ENCODE measurements at regions not wholly inside any gene's neighbourhood (a gene's known extent, or its start where the extent isn't known, plus 50 kb on each side); places are given as distances from the start of the nearest gene placed in this dataset.

- no peak overlapping the region for H3K27ac Mint-ChIP-seq
- no peaks in the 10 kb centered on the region for H3K4me1 Mint-ChIP-seq (ENCODE audit: low read depth)
- H3K9me3 Mint-ChIP-seq = peaks cover 7% of the 10 kb centered on the region
- intact Hi-C loops (cut with micrococcal nuclease) = no loop called here
- no peak overlapping the region for H3K4me3 Mint-ChIP-seq
- H3K36me3 Mint-ChIP-seq (ENCODE audit: low read depth) = no peaks in the 10 kb centered on the region
- no peak for DNase-seq (ENCODE audit: low spot score)
- no peaks in the 10 kb centered on the region for H3K27me3 Mint-ChIP-seq (ENCODE audit: insufficient read depth)
Measured at GRCh38 chr6:19492636-19493405, 344.3 kb upstream of the ID4 start.

- DNase-seq (ENCODE audit: low spot score) = no peak
- peaks cover 25% of the 10 kb centered on the region for H3K9me3 Mint-ChIP-seq
- intact Hi-C loops (cut with micrococcal nuclease) = no loop called here
Measured at GRCh38 chr6:19501737-19502245, 335.4 kb upstream of the ID4 start.

DNA sequence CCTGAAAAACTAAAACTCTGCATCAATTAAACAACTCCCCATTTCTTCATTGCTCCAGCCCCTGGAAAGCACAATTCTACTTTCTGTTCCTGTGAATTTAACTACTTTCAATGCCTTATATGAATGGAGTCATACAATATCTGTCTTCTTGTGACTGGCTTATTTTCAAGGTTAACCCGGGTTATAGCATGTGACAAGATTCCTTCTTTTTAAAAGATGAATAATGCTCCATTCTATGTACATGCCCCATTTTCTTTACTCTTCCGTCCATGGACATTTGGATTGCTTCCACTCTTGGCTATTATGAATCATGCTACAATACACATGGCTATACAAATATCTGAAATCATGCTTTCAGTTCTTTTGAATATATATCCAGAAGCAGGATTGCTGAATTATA is 334.9 kb upstream of the ID4 start:
- Mint-ChIP-seq H3K4me3 (no peak overlapping the region), H3K36me3 (ENCODE audit: low read depth) (no peaks in the 10 kb centered on the region), H3K9me3 (peaks cover 25% of the 10 kb centered on the region)

More at GRCh38 chr6:19501737-19502245, 335.4 kb upstream of the ID4 start:
- H3K27me3 Mint-ChIP-seq (ENCODE audit: insufficient read depth) = no peaks in the 10 kb centered on the region
- no peak overlapping the region for H3K4me3 Mint-ChIP-seq
- no peaks in the 10 kb centered on the region for H3K36me3 Mint-ChIP-seq (ENCODE audit: low read depth)
- no peaks in the 10 kb centered on the region for H3K4me1 Mint-ChIP-seq (ENCODE audit: low read depth)
- no peak overlapping the region for H3K27ac Mint-ChIP-seq

DNA sequence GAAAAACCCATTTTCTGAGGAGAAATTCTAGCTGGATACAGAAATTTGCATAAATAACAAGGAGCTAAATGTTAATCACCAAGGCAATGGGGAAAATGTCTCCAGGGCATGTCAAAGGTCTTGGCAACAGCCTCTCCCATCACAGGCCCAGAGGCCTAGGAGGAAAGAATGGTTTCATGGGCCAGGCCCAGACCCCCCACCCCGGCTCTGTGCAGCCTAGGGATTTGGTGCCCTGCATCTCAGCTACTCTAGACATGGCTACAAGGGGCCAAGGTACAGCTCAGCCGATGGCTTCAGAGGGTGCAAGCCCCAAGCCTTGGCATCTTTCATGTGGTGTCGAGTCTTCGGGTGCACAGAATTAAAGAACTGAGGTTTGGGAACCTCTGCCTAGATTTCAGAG is 321.2 kb upstream of the ID4 start:
- no peaks in the 10 kb centered on the region for H3K27me3 Mint-ChIP-seq (ENCODE audit: insufficient read depth)
- no peak for DNase-seq (ENCODE audit: low spot score)
- H3K4me3 Mint-ChIP-seq = no peak overlapping the region
- peaks cover 27% of the 10 kb centered on the region for H3K9me3 Mint-ChIP-seq
- no peaks in the 10 kb centered on the region for H3K4me1 Mint-ChIP-seq (ENCODE audit: low read depth)
- no peak overlapping the region for H3K27ac Mint-ChIP-seq
- intact Hi-C loops (cut with micrococcal nuclease) = no loop called here
- no peaks in the 10 kb centered on the region for H3K36me3 Mint-ChIP-seq (ENCODE audit: low read depth)

More for the DNA sequence above, 334.9 kb upstream of the ID4 start:
- no peak for DNase-seq (ENCODE audit: low spot score)
- Mint-ChIP-seq H3K4me1 (ENCODE audit: low read depth) (no peaks in the 10 kb centered on the region), H3K27me3 (ENCODE audit: insufficient read depth) (no peaks in the 10 kb centered on the region), H3K27ac (no peak overlapping the region)
- intact Hi-C loops (cut with micrococcal nuclease) = no loop called here

DNA sequence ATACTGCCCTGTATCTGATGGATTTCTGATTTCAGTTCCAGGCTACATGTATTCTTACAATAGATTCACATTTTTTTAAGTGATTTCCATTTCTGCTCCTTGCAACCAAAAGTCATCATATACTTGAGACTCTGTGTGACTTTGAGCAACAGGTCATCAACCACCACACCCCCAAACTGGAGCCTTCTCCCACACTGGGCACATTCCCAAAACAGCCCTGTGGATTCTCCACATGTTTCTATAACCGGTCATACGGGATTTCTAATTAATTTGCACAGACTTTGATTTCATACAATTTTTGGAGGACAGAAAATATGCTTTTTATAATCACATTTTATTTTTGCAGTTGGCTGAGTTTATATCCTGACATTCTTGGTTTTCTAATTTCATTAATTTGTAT is 317.2 kb upstream of the ID4 start:
- peaks cover 22% of the 10 kb centered on the region for H3K9me3 Mint-ChIP-seq
- H3K27me3 Mint-ChIP-seq (ENCODE audit: insufficient read depth) = no peaks in the 10 kb centered on the region
- intact Hi-C loops (cut with micrococcal nuclease) = no loop called here
- H3K4me3 Mint-ChIP-seq = no peak overlapping the region
- H3K27ac Mint-ChIP-seq = no peak overlapping the region
- no peak for DNase-seq (ENCODE audit: low spot score)
- H3K36me3 Mint-ChIP-seq (ENCODE audit: low read depth) = no peaks in the 10 kb centered on the region
- H3K4me1 Mint-ChIP-seq (ENCODE audit: low read depth) = no peaks in the 10 kb centered on the region

DNA sequence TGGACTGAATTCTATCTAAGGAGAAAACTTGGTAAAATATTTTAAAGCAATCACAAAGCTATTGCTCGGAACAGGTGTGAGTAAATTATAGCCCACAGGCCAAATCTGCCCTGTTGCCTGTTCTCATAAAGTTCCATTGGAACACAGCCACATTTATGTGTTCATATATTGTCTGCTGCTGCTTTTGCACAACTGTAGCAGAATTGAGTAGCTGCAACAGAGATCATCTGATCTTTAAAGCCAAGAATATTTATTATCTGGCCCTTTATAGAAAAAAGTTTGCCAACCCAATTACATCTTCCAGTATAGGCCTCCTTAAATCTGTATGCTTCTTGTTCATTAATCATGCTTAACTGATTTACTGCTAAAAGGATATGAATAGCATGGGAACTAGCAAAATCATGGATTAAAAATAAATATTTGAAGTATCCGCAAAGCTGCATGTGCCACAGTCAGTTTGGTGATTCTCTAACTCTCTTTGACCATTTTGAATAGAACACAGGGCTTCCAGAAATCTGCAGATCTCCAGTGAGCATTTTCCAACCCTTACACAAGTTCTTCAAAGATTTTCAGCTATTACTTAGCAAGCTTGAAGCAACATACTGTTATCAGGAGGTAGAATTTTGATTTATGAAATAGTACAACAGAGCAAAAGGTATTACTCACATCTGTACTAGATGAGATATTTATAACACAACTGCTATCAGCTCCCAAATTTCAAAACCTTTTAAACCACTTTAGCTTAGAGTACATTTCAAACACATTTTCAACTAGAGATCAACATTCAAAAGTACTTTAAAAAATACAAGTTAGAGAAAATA is 312.6 kb upstream of the ID4 start:
- intact Hi-C loops (cut with micrococcal nuclease) = no loop called here
- Mint-ChIP-seq H3K4me1 (ENCODE audit: low read depth) (no peaks in the 10 kb centered on the region), H3K27me3 (ENCODE audit: insufficient read depth) (no peaks in the 10 kb centered on the region), H3K4me3 (no peak overlapping the region), H3K27ac (no peak overlapping the region), H3K36me3 (ENCODE audit: low read depth) (no peaks in the 10 kb centered on the region), H3K9me3 (peaks cover 6% of the 10 kb centered on the region)
- no peak for DNase-seq (ENCODE audit: low spot score)

DNA sequence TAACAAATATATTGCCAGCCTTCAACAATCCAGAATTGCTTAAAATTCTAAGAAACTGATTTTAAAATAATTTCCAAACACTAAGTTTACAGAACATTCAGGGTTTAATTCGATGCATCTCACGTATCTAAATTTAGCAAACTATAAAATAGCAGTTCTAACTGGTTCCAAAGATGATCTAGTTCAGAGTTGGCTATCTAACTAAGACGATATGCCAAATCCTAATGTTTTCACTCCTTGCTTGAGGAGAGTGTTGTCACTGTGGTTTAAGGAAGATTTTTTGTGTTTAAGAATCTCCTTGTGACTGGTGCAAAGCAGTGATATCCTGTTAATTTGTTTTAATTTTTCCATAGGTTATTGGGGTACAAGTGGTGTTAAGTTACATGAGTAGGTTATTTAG is 311.5 kb upstream of the ID4 start:
- intact Hi-C loops (cut with micrococcal nuclease) = no loop called here
- peaks cover 4% of the 10 kb centered on the region for H3K9me3 Mint-ChIP-seq
- H3K27ac Mint-ChIP-seq = no peak overlapping the region
- H3K4me3 Mint-ChIP-seq = no peak overlapping the region
- no peaks in the 10 kb centered on the region for H3K4me1 Mint-ChIP-seq (ENCODE audit: low read depth)
- H3K27me3 Mint-ChIP-seq (ENCODE audit: insufficient read depth) = no peaks in the 10 kb centered on the region
- no peaks in the 10 kb centered on the region for H3K36me3 Mint-ChIP-seq (ENCODE audit: low read depth)
- no peak for DNase-seq (ENCODE audit: low spot score)

DNA sequence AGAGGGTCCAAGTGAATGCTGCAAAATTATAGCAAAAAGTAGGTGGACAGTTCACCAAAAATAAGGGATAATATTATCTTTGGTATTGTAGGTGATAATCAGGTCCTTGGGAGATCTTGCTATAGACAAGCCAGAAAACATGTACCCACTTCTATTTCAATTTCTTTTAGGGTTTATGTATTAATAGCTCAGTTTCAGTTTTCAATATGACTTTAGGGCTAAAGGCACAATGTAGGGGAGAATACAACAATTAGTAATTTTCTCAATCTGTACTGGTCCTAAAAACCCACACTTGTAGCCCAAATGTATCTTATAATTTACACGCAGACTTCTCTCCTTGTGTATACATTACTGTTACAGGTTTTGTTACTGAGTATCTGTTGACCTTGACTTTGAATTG is 307.0 kb upstream of the ID4 start:
- H3K27ac Mint-ChIP-seq = no peak overlapping the region
- H3K9me3 Mint-ChIP-seq = no peaks in the 10 kb centered on the region
- no peak for DNase-seq (ENCODE audit: low spot score)
- H3K4me1 Mint-ChIP-seq (ENCODE audit: low read depth) = no peaks in the 10 kb centered on the region
- no peak overlapping the region for H3K4me3 Mint-ChIP-seq
- intact Hi-C loops (cut with micrococcal nuclease) = no loop called here
- no peaks in the 10 kb centered on the region for H3K36me3 Mint-ChIP-seq (ENCODE audit: low read depth)
- no peaks in the 10 kb centered on the region for H3K27me3 Mint-ChIP-seq (ENCODE audit: insufficient read depth)

DNA sequence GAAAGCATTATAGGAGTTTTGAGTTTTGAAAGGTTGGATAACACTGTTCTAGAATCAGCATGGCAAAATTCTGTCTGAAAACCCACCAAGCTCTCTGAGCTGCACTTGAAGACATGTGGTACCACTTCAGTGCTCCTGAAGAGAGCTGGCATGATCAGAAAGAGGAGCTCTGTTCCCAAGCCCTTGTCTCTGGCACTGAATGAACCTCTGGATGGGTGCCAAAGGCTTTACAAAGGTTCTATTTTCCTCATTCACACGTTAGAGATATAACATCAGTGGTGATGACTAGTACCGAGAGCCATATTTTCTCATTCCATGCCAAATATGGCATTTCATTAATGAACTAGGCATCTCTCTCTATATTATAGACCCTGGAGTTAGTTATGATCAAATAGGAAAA is 301.8 kb upstream of the ID4 start:
- peaks cover 3% of the 10 kb centered on the region for H3K9me3 Mint-ChIP-seq
- H3K27ac Mint-ChIP-seq = no peak overlapping the region
- DNase-seq (ENCODE audit: low spot score) = no peak
- H3K27me3 Mint-ChIP-seq (ENCODE audit: insufficient read depth) = no peaks in the 10 kb centered on the region
- H3K36me3 Mint-ChIP-seq (ENCODE audit: low read depth) = no peaks in the 10 kb centered on the region
- no peak overlapping the region for H3K4me3 Mint-ChIP-seq
- intact Hi-C loops (cut with micrococcal nuclease) = no loop called here
- H3K4me1 Mint-ChIP-seq (ENCODE audit: low read depth) = no peaks in the 10 kb centered on the region

DNA sequence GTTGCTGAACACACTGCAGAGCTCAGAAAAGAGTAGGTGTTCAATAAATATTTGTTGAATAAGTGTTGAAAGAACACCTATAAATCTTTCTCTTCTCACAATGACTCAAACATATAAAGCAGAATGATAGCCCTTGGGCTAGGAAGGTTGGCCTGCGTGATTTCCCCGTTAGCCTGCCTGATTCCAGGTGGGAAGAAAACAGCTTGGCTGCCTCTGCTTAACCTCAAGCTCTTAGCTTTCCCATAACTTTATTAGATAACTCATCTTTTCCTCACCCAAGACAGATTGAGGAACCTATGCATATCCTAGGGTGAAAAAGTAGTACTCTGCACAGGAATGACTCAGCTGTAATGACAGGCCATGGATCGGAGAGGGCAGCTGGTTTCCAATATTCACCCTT is 300.3 kb upstream of the ID4 start:
- Mint-ChIP-seq H3K36me3 (ENCODE audit: low read depth) (no peaks in the 10 kb centered on the region), H3K4me3 (no peak overlapping the region), H3K27me3 (ENCODE audit: insufficient read depth) (no peaks in the 10 kb centered on the region), H3K4me1 (ENCODE audit: low read depth) (no peaks in the 10 kb centered on the region), H3K9me3 (peaks cover 10% of the 10 kb centered on the region), H3K27ac (no peak overlapping the region)
- intact Hi-C loops (cut with micrococcal nuclease) = no loop called here
- no peak for DNase-seq (ENCODE audit: low spot score)

- Mint-ChIP-seq H3K27ac (no peak overlapping the region), H3K36me3 (ENCODE audit: low read depth) (no peaks in the 10 kb centered on the region), H3K4me1 (ENCODE audit: low read depth) (no peaks in the 10 kb centered on the region), H3K27me3 (ENCODE audit: insufficient read depth) (no peaks in the 10 kb centered on the region), H3K4me3 (no peak overlapping the region), H3K9me3 (peaks cover 10% of the 10 kb centered on the region)
- no peak for DNase-seq (ENCODE audit: low spot score)
- intact Hi-C loops (cut with micrococcal nuclease) = no loop called here
Measured at GRCh38 chr6:19538096-19538495, 299.1 kb upstream of the ID4 start.

DNA sequence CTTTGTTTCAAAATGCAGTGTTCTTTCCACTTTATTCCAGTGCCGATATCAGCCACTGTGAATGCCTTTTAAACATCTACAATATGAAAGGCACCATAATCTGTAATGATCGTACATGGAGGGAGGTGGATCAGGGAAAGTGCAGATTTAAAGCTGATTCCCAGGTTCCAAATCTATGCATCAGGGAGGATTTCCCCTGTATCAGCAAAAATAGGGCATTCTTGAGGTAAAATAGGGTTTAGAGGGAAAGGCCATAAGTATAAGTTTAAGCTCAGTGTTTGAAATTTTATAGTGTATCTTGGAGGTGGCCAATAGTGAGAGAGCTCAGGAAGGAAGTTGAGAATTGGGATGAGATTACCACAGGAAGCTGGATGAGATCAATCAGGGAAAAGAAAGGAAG is 289.7 kb upstream of the ID4 start:
- Mint-ChIP-seq H3K4me3 (no peak overlapping the region), H3K27me3 (ENCODE audit: insufficient read depth) (no peaks in the 10 kb centered on the region), H3K27ac (no peak overlapping the region), H3K9me3 (no peaks in the 10 kb centered on the region), H3K36me3 (ENCODE audit: low read depth) (no peaks in the 10 kb centered on the region), H3K4me1 (ENCODE audit: low read depth) (no peaks in the 10 kb centered on the region)
- intact Hi-C loops (cut with micrococcal nuclease) = no loop called here
- no peak for DNase-seq (ENCODE audit: low spot score)

DNA sequence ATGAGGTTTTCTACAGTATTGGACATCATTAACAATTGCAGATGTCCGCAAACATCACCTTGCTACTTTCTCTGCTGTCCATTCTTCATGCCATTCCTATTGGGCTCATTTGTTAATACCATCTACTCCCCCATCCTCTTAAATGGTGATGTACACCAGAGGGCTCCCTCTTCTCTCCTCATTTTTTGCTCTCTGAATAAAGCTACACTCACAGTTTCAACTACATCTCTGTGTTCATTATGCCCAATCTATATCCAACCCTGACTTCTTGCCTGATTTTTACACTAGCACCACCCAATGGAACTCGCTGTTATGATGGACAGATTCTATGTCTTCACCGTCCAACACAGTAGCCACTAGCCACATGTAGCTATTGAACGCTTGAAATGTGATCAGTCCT is 288.1 kb upstream of the ID4 start:
- Mint-ChIP-seq H3K27ac (no peak overlapping the region), H3K4me3 (no peak overlapping the region), H3K4me1 (ENCODE audit: low read depth) (no peaks in the 10 kb centered on the region), H3K9me3 (peaks cover 3% of the 10 kb centered on the region), H3K27me3 (ENCODE audit: insufficient read depth) (no peaks in the 10 kb centered on the region), H3K36me3 (ENCODE audit: low read depth) (no peaks in the 10 kb centered on the region)
- intact Hi-C loops (cut with micrococcal nuclease) = no loop called here
- no peak for DNase-seq (ENCODE audit: low spot score)

Data from activated T-helper 1 cell treated with anti-CD3 and anti-CD28 coated beads, Interleukin-12 subunit alpha, Interleukin-12 subunit beta, Interleukin-2, Interleukin-4 antibody, amounts not matched to agents 30 ng/mL and 10 ng/mL and 1 ng/mL, durations not matched to agents 14 hours and 24 hours and 36 hours (primary cell).